ENCODE measurements at regions not wholly inside any gene's neighbourhood (a gene's known extent, or its start where the extent isn't known, plus 50 kb on each side); places are given as distances from the start of the nearest gene placed in this dataset.

GRCh38 chr12:67732857-67733256 is 84.3 kb downstream of the DYRK2 start:
- peaks cover 7% of the 10 kb centered on the region; the same call in 1 of the 2 replicates for H3K4me1 ChIP-seq (ENCODE audit: insufficient read depth, low read length)
- no peak overlapping the region for H3K9ac ChIP-seq (ENCODE audit: insufficient read depth, low read depth, low read length)
- in situ Hi-C loops (cut with HindIII; ENCODE audit: extremely low pct_ligation_motif_present, low pct_unique_long_range_greater_than_20kb): no loop called here
- H3K79me2 ChIP-seq (ENCODE audit: insufficient read depth, low read length): no peaks in the 10 kb centered on the region
- no peaks in the 10 kb centered on the region; a peak in 1 of 5 replicates for H3K27me3 ChIP-seq (ENCODE audit: control insufficient read depth in 1 of 2, insufficient read depth in 2 of 2, low read length in 2 of 2)
- FAIRE-seq (no peak), ATAC-seq (no peak), DNase-seq (ENCODE audit: low spot score) (no peak)
- no peaks in the 10 kb centered on the region for H3K36me3 ChIP-seq (replicated peaks in 1 of 2; ENCODE audit: control insufficient read depth in 1 of 2, insufficient read depth in 2 of 2, low read length in 2 of 2)
- intact Hi-C loops (cut with micrococcal nuclease; ENCODE audit: unreplicated experiment): no loop called here
- no peak overlapping the region for H3K27ac ChIP-seq (ENCODE audit: extremely low read length, insufficient read depth, low read length)
- no TSS peak for BruUV-seq (replicated peaks)
- ChIA-PET POLR2A (no interaction called here), CTCF (ENCODE audit: low intra/inter-chr PET ratio, low total read pairs) (no interaction called here)
- H3K4me2 ChIP-seq (ENCODE audit: low read depth, low read length): no peak overlapping the region
- TF ChIP-seq SP5 (CRISPR knock-in tag; IDR thresholded peaks at IDR 0.05; ENCODE audit: borderline replicate concordance, low read depth): no peak
- no peak for TF ChIP-seq ZUFSP (CRISPR knock-in tag; IDR thresholded peaks at IDR 0.05; ENCODE audit: borderline replicate concordance)
- TF ChIP-seq ZNF75D (CRISPR knock-in tag; IDR thresholded peaks at IDR 0.05; ENCODE audit: borderline replicate concordance): no peak
- no peak for TF ChIP-seq ZNF446 (CRISPR knock-in tag; IDR thresholded peaks at IDR 0.05)
- TF ChIP-seq ZNF207 (IDR thresholded peaks at IDR 0.05; ENCODE audit: borderline replicate concordance): no peak
- TF ChIP-seq DRAP1 (CRISPR knock-in tag; IDR thresholded peaks at IDR 0.05): no peak
- no peak for TF ChIP-seq ZNF83 (CRISPR knock-in tag; IDR thresholded peaks at IDR 0.05; ENCODE audit: borderline replicate concordance)
- TF ChIP-seq NRL (CRISPR knock-in tag; IDR thresholded peaks at IDR 0.05; ENCODE audit: borderline replicate concordance): no peak
- no peak for TF ChIP-seq BORCS8-MEF2B (CRISPR knock-in tag; IDR thresholded peaks at IDR 0.05)
- no peak for TF ChIP-seq EEA1 (CRISPR knock-in tag; IDR thresholded peaks at IDR 0.05; ENCODE audit: borderline replicate concordance)
- no peak for TF ChIP-seq NFIC (IDR thresholded peaks at IDR 0.05; ENCODE audit: low read length)
- no peak for TF ChIP-seq RORA (CRISPR knock-in tag; IDR thresholded peaks at IDR 0.05)
- TF ChIP-seq NFE2L1 (CRISPR knock-in tag; IDR thresholded peaks at IDR 0.05; ENCODE audit: borderline replicate concordance): no peak
- TF ChIP-seq, protein P1, sequence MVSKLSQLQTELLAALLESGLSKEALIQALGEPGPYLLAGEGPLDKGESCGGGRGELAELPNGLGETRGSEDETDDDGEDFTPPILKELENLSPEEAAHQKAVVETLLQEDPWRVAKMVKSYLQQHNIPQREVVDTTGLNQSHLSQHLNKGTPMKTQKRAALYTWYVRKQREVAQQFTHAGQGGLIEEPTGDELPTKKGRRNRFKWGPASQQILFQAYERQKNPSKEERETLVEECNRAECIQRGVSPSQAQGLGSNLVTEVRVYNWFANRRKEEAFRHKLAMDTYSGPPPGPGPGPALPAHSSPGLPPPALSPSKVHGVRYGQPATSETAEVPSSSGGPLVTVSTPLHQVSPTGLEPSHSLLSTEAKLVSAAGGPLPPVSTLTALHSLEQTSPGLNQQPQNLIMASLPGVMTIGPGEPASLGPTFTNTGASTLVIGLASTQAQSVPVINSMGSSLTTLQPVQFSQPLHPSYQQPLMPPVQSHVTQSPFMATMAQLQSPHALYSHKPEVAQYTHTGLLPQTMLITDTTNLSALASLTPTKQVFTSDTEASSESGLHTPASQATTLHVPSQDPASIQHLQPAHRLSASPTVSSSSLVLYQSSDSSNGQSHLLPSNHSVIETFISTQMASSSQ (IDR thresholded peaks at IDR 0.05; ENCODE audit: low read depth): no peak
- TF ChIP-seq, protein P1 (CRISPR knock-in tag; IDR thresholded peaks at IDR 0.05; ENCODE audit: borderline replicate concordance): no peak
- no peak for TF ChIP-seq SIX4 (CRISPR knock-in tag; IDR thresholded peaks at IDR 0.05)
- 63% methylated on average over 4 of the region's 4 CpGs for WGBS (ENCODE audit: low lambda C conversion rate)
- H3K4me3 ChIP-seq (replicated peaks in 1 of 3; ENCODE audit: insufficient read depth in 1 of 3, low read depth in 2 of 3, low read length in 3 of 3): no peak overlapping the region
- H4K20me1 ChIP-seq (ENCODE audit: insufficient read depth, low read length): no peaks in the 10 kb centered on the region
- no peak overlapping the region for H2AFZ ChIP-seq (ENCODE audit: low read length)
- H3K9me3 ChIP-seq (ENCODE audit: low read length): no peaks in the 10 kb centered on the region
